Tibial nerve (tissue), 4 donors: ENCODE measurements at regions not wholly inside any gene's neighbourhood (a gene's known extent, or its start where the extent isn't known, plus 50 kb on each side); places are given as distances from the start of the nearest gene placed in this dataset.

Source experiments
- DNase-seq, 2 donors: peaks; one replicate each; pipeline ENCODE4 v3.0.0-alpha.2; 2019; ENCODE audit warnings: low spot score in 2 of 2
- H3K27ac ChIP-seq, 4 donors: fragments of 200-600 bp; sonication (generic) in 3 of 4; one replicate each; pipeline ENCODE4 v1.5.1; 2017 to 2019; ENCODE audit warnings: mild to moderate bottlenecking in 1 of 4
- H3K27me3 ChIP-seq, 2 donors: fragments of 200-600 bp; sonication (generic) in 1 of 2; one replicate each; pipeline versions ENCODE4 v1.5.1 to v1.6.0; 2017 to 2019
- H3K36me3 ChIP-seq, 3 donors: fragments of 200-600 bp; sonication (generic); one replicate each; pipeline ENCODE4 v1.5.1; 2018 to 2019
- H3K4me1 ChIP-seq, 4 donors: fragments of 200-600 bp; sonication (generic) in 3 of 4; one replicate each; pipeline ENCODE4 v1.5.1; 2017 to 2019
- H3K4me3 ChIP-seq, 4 donors: fragments of 200-600 bp; sonication (generic) in 3 of 4; one replicate each; pipeline ENCODE4 v1.5.1; 2017 to 2019; ENCODE audit warnings: mild to moderate bottlenecking in 1 of 4, moderate library complexity in 1 of 4
- H3K9me3 ChIP-seq, 4 donors: fragments of 200-600 bp; sonication (generic) in 3 of 4; one replicate each; pipeline ENCODE4 v1.5.1; 2017 to 2019
- EP300 ChIP-seq, 2 donors: sonication (generic); formaldehyde crosslinking; IDR thresholded peaks; one replicate each; pipeline ENCODE4 v1.6.1; 2017; ENCODE audit warnings: antibody characterized with exemption in 2 of 2, mild to moderate bottlenecking in 1 of 2
- POLR2A ChIP-seq, 2 donors: fragments of 450-650 bp; IDR thresholded peaks; one replicate each; pipeline ENCODE4 v1.6.1; 2017; ENCODE audit warnings: antibody characterized with exemption in 2 of 2, mild to moderate bottlenecking in 2 of 2, moderate library complexity in 2 of 2
- WGBS, 2 donors: methylation state at CpG; one replicate each; pipeline ENCODE4 v1.1.5; 2018; 5-methylcytosine and 5-hydroxymethylcytosine counted together
- TF ChIP-seq, protein P1 (sequence below), 5 experiments: fragments of 200-600 bp in 3 of 5; fragments of 450-650 bp in 2 of 5; sonication (generic) in 3 of 5; IDR thresholded peaks; one replicate each; pipeline ENCODE4 v1.5.1; 2016 to 2019; ENCODE audit warnings: antibody characterized with exemption in 5 of 5, mild to moderate bottlenecking in 3 of 5, moderate library complexity in 2 of 5

GRCh38 chr6:80625405-80625804 is 518.9 kb downstream of the BCKDHB start:
- DNase-seq, result no peak
- 89 to 100% methylated on average over 1 of the region's 1 CpG for WGBS, 2 donors
- Histone ChIP-seq H3K9me3 (peaks cover 0 to 32% (median 0%) of the 10 kb centered on the region in 4 donors), H3K27ac (no peak overlapping the region), H3K36me3 (no peaks in the 10 kb centered on the region), H3K4me1 (no peaks in the 10 kb centered on the region), H3K27me3 (no peaks in the 10 kb centered on the region), H3K4me3 (no peak overlapping the region)
- TF ChIP-seq POLR2A (IDR thresholded peaks at IDR 0.05), result no peak
- TF ChIP-seq, protein P1, sequence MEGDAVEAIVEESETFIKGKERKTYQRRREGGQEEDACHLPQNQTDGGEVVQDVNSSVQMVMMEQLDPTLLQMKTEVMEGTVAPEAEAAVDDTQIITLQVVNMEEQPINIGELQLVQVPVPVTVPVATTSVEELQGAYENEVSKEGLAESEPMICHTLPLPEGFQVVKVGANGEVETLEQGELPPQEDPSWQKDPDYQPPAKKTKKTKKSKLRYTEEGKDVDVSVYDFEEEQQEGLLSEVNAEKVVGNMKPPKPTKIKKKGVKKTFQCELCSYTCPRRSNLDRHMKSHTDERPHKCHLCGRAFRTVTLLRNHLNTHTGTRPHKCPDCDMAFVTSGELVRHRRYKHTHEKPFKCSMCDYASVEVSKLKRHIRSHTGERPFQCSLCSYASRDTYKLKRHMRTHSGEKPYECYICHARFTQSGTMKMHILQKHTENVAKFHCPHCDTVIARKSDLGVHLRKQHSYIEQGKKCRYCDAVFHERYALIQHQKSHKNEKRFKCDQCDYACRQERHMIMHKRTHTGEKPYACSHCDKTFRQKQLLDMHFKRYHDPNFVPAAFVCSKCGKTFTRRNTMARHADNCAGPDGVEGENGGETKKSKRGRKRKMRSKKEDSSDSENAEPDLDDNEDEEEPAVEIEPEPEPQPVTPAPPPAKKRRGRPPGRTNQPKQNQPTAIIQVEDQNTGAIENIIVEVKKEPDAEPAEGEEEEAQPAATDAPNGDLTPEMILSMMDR (IDR thresholded peaks at IDR 0.05), result no peak

DNA sequence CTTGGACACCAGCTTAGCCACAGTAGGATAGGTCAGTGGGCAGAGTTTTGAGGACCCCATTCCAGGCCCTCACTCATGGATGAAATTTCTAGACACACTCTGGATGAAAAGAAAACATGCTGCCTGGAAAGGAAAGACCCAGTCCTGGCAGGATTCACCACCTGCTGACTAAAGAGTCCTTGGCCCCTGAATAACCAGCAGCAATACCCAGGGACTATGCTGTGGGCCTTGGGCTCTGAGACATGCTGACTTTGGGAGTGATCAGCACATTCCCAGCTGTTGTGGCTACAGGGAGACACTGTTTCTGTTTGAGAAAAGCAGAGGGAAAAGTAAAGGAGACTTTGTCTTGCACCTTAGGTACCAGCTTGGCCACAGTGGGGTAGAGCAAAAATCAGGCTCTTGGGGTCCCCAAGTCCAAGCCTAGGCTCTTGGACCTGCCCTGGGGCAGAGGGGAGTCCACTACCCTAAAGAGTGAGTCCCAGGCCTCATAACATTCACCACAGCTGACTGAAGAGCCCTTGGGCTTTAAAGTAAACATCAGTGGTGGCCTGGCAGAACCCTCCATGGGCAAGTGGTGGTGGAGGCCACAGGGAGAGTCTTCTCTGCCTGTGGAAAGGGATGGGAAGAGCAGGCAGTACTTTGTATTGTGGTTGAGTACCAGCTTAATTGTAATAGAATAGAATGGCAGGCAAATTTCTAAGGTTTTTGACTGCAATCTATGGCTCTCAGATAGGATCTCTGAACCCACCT is 516.8 kb downstream of the BCKDHB start:
- Histone ChIP-seq H3K27ac (no peak overlapping the region), H3K9me3 (peaks cover 0 to 22% (median 0%) of the 10 kb centered on the region in 4 donors), H3K36me3 (no peaks in the 10 kb centered on the region), H3K4me1 (peaks cover 0 to 7% (median 0%) of the 10 kb centered on the region in 4 donors), H3K4me3 (no peak overlapping the region), H3K27me3 (no peaks in the 10 kb centered on the region)
- DNase-seq, result no peak
- no peak for TF ChIP-seq POLR2A (IDR thresholded peaks at IDR 0.05)
- TF ChIP-seq EP300 (IDR thresholded peaks at IDR 0.05), result no peak
- TF ChIP-seq, protein P1 (IDR thresholded peaks at IDR 0.05), result no peak

DNA sequence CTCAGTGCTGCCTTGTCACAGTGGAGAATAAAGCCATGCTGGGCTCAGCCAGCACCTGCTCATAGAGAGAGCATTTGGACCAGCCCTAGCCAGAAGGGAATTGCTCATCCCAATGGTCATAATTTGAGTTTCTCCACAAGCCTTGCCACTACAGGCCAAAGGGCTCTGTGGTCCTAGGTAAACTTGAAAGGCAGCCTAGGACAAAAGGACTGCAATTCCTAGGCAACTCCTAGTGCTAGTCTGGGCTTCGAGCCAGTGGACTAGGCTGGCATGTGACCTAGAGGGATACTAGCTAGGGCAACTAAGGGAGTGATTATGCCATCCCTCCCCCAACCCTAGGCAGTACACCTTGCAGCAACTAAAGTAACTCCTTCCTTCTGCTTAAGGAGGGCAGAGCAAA is 516.2 kb downstream of the BCKDHB start:
- Histone ChIP-seq H3K27me3 (no peaks in the 10 kb centered on the region), H3K4me1 (peaks cover 0 to 7% (median 0%) of the 10 kb centered on the region in 4 donors), H3K4me3 (no peak overlapping the region), H3K9me3 (peaks cover 0 to 20% (median 0%) of the 10 kb centered on the region in 4 donors), H3K27ac (no peak overlapping the region), H3K36me3 (no peaks in the 10 kb centered on the region)
- no peak for DNase-seq
- TF ChIP-seq POLR2A (IDR thresholded peaks at IDR 0.05) (no peak), EP300 (IDR thresholded peaks at IDR 0.05) (no peak)
- TF ChIP-seq, protein P1 (IDR thresholded peaks at IDR 0.05), result no peak
- 90 to 100% methylated on average over 1 of the region's 1 CpG for WGBS, 2 donors

GRCh38 chr6:80618953-80619352 is 512.5 kb downstream of the BCKDHB start:
- Histone ChIP-seq H3K4me1 (peaks cover 0 to 7% (median 0%) of the 10 kb centered on the region in 4 donors), H3K27ac (no peak overlapping the region), H3K27me3 (no peaks in the 10 kb centered on the region), H3K4me3 (no peak overlapping the region), H3K9me3 (peaks cover 0 to 23% (median 0%) of the 10 kb centered on the region in 4 donors), H3K36me3 (no peaks in the 10 kb centered on the region)
- TF ChIP-seq EP300 (IDR thresholded peaks at IDR 0.05) (no peak), POLR2A (IDR thresholded peaks at IDR 0.05) (no peak)
- TF ChIP-seq, protein P1 (IDR thresholded peaks at IDR 0.05), result no peak
- WGBS, 2 donors, result 29% methylated on average over 4 of the region's 4 CpGs
- DNase-seq, result no peak

DNA sequence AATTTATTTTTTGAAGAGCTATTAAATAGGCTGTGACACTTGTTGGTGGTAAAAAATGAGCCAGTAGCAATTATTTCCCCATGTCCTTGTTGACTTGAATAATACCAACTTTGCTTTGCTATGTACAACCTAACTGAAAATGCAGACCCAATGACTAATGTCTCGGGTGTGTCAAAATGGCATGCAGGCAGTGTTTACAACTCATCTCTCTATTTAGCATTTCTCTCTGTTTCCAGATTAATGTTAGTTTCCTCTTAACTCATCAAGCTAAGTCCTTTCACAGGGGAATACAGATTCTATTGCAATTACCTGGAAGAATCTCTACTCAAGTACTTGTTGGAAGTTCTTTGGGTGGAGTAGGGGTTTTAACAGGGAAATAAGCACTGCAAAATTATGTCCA is 504.4 kb downstream of the BCKDHB start:
- 74 to 76% methylated on average over 1 of the region's 1 CpG for WGBS, 2 donors
- no peak for TF ChIP-seq POLR2A (IDR thresholded peaks at IDR 0.05)
- TF ChIP-seq EP300 (IDR thresholded peaks at IDR 0.05), result no peak
- TF ChIP-seq, protein P1 (IDR thresholded peaks at IDR 0.05), result no peak
- peaks cover 0 to 11% (median 5%) of the 10 kb centered on the region in 4 donors for H3K4me1 ChIP-seq

More for the DNA sequence above, 504.4 kb downstream of the BCKDHB start:
- H3K4me3 ChIP-seq, result no peak overlapping the region
- DNase-seq, result no peak
- H3K36me3 ChIP-seq, result no peaks in the 10 kb centered on the region
- no peaks in the 10 kb centered on the region for H3K27me3 ChIP-seq
- no peak overlapping the region for H3K27ac ChIP-seq
- peaks cover 0 to 16% (median 0%) of the 10 kb centered on the region in 4 donors for H3K9me3 ChIP-seq
